Karpas-422 (cell line): ENCODE measurements at regions not wholly inside any gene's neighbourhood (a gene's known extent, or its start where the extent isn't known, plus 50 kb on each side); places are given as distances from the start of the nearest gene placed in this dataset.

Experiments used
- DNase-seq: peaks from one replicate; pipeline ENCODE4 v3.0.0-alpha.2; 2015
- H2AFZ ChIP-seq: fragments of 200-600 bp; sonication (generic); 2 replicates; pipeline ENCODE4 v1.6.1; 2014; ENCODE audit warnings: antibody characterized with exemption, low read length, mixed read lengths
- H3K27ac ChIP-seq: fragments of 200-600 bp; sonication (generic); 2 replicates; pipeline ENCODE4 v1.5.1; 2014; ENCODE audit warnings: mild to moderate bottlenecking, low read length, moderate library complexity
- H3K27me3 ChIP-seq: fragments of 200-600 bp; sonication (generic); 2 replicates; pipeline ENCODE4 v1.6.1; 2014; ENCODE audit warnings: low read length, mixed read lengths
- H3K36me3 ChIP-seq: fragments of 200-600 bp; sonication (generic); 2 replicates; pipeline ENCODE4 v1.6.1; 2014; ENCODE audit warnings: low read length, mixed read lengths; ENCODE audit not compliant: insufficient read depth
- H3K4me1 ChIP-seq: fragments of 200-600 bp; sonication (generic); 2 replicates; pipeline ENCODE4 v1.6.1; 2014; ENCODE audit warnings: mild to moderate bottlenecking, low read length, mixed read lengths
- H3K4me2 ChIP-seq: fragments of 200-600 bp; sonication (generic); 2 replicates; pipeline ENCODE4 v1.6.1; 2014; ENCODE audit warnings: low read length, low read depth, mild to moderate bottlenecking; ENCODE audit not compliant: poor library complexity, severe bottlenecking
- H3K4me3 ChIP-seq: fragments of 200-600 bp; sonication (generic); 2 replicates; pipeline ENCODE4 v1.5.1; 2014; ENCODE audit warnings: mild to moderate bottlenecking, antibody characterized with exemption, low read length, mixed read lengths
- H3K79me2 ChIP-seq: fragments of 200-600 bp; sonication (generic); 2 replicates; pipeline ENCODE4 v1.6.1; 2014; ENCODE audit warnings: mild to moderate bottlenecking, low read length, mixed read lengths
- H3K9ac ChIP-seq: fragments of 200-600 bp; sonication (generic); 2 replicates; pipeline ENCODE4 v1.6.0; 2014; ENCODE audit warnings: low read length
- H3K9me2 ChIP-seq: fragments of 200-600 bp; sonication (generic), shearing (Covaris generic); replicated peaks from 2 replicates; pipeline ENCODE4 v1.6.0; 2014; ENCODE audit warnings: mild to moderate bottlenecking, low read length, moderate library complexity; ENCODE audit not compliant: insufficient read depth
- H3K9me3 ChIP-seq: fragments of 300-700, 200-600 bp; sonication (generic); 2 replicates; pipeline ENCODE4 v1.6.1; 2014; ENCODE audit warnings: low read length, mixed read lengths
- H4K20me1 ChIP-seq: fragments of 200-600 bp; sonication (generic); 2 replicates; pipeline ENCODE4 v1.6.1; 2014; ENCODE audit warnings: mild to moderate bottlenecking, antibody characterized with exemption, low read length, low read depth; ENCODE audit not compliant: insufficient read depth

DNA sequence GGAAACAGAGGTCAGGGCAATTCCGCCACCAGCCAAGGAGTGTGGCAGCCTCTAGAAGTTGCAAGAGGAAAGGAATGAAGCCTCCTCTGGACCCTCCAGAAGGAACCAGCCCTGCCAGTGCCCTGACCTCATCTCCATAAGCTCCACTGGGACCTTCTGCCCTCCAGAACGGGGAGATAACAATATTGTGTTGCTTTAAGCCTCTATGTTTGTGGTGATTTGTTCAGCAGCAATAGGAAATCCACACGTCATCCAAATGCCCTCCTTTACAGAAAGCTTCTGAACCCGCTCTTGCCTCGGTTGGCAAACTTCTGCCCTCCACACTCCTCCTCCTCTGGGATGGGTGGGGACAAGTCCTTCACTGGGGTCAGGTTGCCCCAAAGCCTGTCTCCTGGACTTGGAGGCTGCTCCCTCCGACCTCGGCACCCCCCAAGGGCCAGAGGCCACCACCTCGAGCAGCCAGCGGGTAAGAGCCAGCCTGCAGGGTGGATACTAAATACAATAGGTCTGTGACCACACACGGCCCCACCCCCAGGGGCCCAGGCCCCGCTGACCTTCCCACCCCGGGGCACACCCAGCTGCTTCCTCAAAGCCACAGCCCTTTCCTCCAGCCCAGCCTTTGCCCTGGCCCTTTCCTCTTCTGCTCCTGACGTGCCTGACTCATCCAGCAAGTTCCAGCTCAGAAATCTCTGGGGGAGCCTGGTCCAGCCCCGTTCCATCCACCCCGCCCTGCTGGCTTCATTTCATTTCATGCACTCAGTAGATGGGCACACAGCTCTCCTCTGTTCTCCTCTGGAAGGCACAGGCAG, 58.7 kb upstream of the NCOR2 start:
- Histone ChIP-seq H3K9me2 (no peaks in the 10 kb centered on the region), H2AFZ (no peak overlapping the region), H3K4me2 (no peak overlapping the region), H3K27me3 (0 out of 2 replicates have a peak, but pooled peaks cover 6% of the 10 kb centered on the region), H3K27ac (no peak overlapping the region), H3K9me3 (no peaks in the 10 kb centered on the region), H3K9ac (no peak overlapping the region), H4K20me1 (no peaks in the 10 kb centered on the region), H3K36me3 (no peaks in the 10 kb centered on the region), H3K4me1 (no peaks in the 10 kb centered on the region), H3K79me2 (no peaks in the 10 kb centered on the region), H3K4me3 (no peak overlapping the region)
- no peak for DNase-seq

DNA sequence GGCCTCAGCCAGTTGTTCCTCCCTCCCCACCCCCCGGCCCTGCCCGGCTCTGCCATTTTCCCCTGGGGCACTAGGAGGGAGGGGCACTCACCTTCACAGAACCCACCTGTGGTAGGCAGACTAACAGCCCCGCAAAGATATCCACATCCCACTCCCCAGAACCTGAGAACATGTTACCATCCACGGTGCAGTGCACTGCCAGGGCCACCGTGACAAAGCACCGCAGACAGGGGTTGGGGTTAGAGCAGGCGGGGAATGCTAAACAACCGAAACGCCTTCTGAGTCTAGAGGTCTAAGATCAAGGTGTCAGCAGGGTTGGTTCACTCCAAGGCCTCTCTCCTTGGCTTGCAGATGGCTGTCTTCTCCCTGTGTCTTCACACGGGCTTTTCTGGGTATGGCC, 57.4 kb upstream of the NCOR2 start:
- Histone ChIP-seq H3K4me3 (no peak overlapping the region), H3K36me3 (no peaks in the 10 kb centered on the region), H4K20me1 (no peaks in the 10 kb centered on the region), H3K9me2 (no peaks in the 10 kb centered on the region), H3K27ac (no peak overlapping the region), H3K27me3 (0 out of 2 replicates have a peak, but pooled peaks cover 6% of the 10 kb centered on the region), H3K4me1 (no peaks in the 10 kb centered on the region), H3K9me3 (no peaks in the 10 kb centered on the region), H3K9ac (no peak overlapping the region), H3K79me2 (no peaks in the 10 kb centered on the region), H2AFZ (no peak overlapping the region), H3K4me2 (no peak overlapping the region)
- no peak for DNase-seq

DNA sequence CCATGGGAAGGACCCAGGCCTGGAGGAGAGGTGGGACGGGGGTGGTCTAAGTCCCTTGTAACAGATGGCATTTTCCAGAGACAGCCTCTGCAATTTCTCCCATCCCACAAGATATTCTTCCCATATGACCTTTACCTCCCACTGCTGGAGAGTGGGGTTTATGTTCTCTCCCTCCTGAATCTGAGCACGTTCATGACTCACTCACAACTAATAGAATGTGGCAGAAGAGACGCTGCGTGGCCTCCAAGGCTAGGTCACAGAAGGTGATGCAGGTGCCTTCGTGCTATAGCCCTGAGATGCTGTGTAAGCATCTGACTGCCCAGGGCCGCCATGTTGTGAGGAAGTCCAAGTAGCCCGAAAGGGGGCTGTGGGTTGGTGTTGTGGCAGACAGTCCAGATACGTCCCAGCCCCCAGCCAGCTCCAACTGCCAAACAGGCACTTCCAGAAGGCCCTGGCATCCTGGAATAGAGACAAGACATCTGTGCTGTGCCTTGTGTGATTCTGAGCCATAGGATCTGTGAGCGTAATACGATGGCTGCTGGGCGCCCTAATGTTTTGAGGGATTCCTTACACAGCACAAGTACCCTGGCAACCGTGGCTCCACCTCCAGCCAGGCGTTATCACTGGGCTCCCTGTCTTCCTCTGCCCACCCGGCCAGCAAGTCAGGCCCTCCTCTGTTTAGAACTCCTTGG, 56.1 kb upstream of the NCOR2 start:
- no peak overlapping the region for H3K4me2 ChIP-seq
- no peak overlapping the region for H2AFZ ChIP-seq
- no peaks in the 10 kb centered on the region for H3K9me2 ChIP-seq
- DNase-seq = no peak
- H3K27ac ChIP-seq = no peak overlapping the region
- no peak overlapping the region for H3K9ac ChIP-seq
- no peaks in the 10 kb centered on the region for H3K4me1 ChIP-seq
- 0 out of 2 replicates have a peak, but pooled peaks cover 6% of the 10 kb centered on the region for H3K27me3 ChIP-seq
- H3K9me3 ChIP-seq = no peaks in the 10 kb centered on the region
- H3K36me3 ChIP-seq = no peaks in the 10 kb centered on the region
- H4K20me1 ChIP-seq = no peaks in the 10 kb centered on the region
- no peaks in the 10 kb centered on the region for H3K79me2 ChIP-seq
- H3K4me3 ChIP-seq = no peak overlapping the region

DNA sequence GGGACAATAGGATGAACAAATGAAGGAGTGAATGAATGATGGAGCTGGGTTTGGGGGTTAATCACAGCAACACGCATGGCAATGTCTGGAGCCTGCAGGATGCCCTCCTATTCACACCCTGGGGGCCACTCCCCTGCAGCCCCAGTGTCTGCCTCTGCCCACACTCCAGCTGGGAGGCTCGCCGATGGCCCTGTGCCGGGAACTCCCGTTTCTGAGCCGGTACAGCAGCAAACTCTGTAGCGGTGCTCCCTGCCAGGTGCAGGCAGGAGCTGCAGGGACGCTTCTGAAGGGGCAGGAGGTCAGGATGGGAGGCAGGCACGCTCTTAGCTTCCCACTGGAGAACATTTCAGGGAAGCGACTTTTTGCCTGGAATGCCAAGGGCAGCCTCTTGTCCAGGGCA, 55.4 kb upstream of the NCOR2 start:
- Histone ChIP-seq H3K9ac (no peak overlapping the region), H3K36me3 (no peaks in the 10 kb centered on the region), H3K9me2 (no peaks in the 10 kb centered on the region), H3K9me3 (no peaks in the 10 kb centered on the region), H3K4me2 (no peak overlapping the region), H3K27me3 (0 out of 2 replicates have a peak, but pooled peaks cover 6% of the 10 kb centered on the region), H3K4me3 (no peak overlapping the region), H3K27ac (no peak overlapping the region), H3K79me2 (no peaks in the 10 kb centered on the region), H2AFZ (no peak overlapping the region), H3K4me1 (no peaks in the 10 kb centered on the region), H4K20me1 (no peaks in the 10 kb centered on the region)
- DNase-seq = no peak

DNA sequence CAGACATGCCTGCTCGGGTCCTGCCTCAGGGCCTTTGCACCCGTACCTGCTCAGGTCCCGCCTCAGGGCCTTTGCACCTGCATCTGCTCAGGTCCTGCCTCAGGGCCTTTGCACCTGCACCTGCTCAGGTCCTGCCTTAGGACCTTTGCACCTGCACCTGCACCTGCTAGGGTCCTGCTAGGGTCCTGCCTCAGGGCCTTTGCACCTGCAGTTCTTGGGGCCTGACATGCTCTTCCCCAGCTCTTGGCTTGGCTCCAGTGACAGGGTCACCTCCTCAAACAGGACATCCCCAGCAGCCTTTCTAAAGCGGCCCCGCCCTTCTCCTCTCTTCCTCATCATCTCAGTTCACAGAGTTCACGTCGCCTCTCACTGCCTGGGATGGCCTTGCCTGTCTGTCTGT, 54.9 kb upstream of the NCOR2 start:
- no peak overlapping the region for H3K4me3 ChIP-seq
- no peaks in the 10 kb centered on the region for H3K36me3 ChIP-seq
- H2AFZ ChIP-seq = no peak overlapping the region
- no peak overlapping the region for H3K9ac ChIP-seq
- H3K4me2 ChIP-seq = no peak overlapping the region
- H3K27me3 ChIP-seq = 0 out of 2 replicates have a peak, but pooled peaks cover 6% of the 10 kb centered on the region
- H3K27ac ChIP-seq = no peak overlapping the region
- no peak for DNase-seq
- H3K4me1 ChIP-seq = no peaks in the 10 kb centered on the region
- H3K9me3 ChIP-seq = no peaks in the 10 kb centered on the region
- H4K20me1 ChIP-seq = no peaks in the 10 kb centered on the region
- no peaks in the 10 kb centered on the region for H3K79me2 ChIP-seq
- H3K9me2 ChIP-seq = no peaks in the 10 kb centered on the region

DNA sequence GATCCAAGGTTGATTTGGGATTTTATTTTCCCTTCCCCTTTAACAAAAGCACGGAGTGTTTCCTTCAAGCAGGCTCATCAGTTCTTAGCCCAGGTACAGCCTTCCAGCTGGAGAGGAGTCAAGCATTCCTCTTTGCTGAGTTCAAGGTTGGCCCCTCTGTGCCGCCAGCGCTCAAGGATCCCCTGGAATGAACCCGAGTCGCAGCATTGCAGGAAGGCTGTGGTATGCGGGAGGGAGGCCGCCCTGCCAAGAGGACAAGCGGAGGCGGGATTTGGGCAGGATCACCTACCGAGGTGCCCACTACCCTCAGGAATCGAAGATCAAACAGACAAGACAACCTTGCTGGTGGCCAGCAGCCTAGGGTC, 53.9 kb upstream of the NCOR2 start:
- H3K79me2 ChIP-seq = no peaks in the 10 kb centered on the region
- H3K9ac ChIP-seq = no peak overlapping the region
- H3K27me3 ChIP-seq = 0 out of 2 replicates have a peak, but pooled peaks cover 6% of the 10 kb centered on the region
- H3K4me2 ChIP-seq = no peak overlapping the region
- H2AFZ ChIP-seq = no peak overlapping the region
- no peaks in the 10 kb centered on the region for H3K4me1 ChIP-seq
- H4K20me1 ChIP-seq = no peaks in the 10 kb centered on the region
- DNase-seq = no peak
- H3K27ac ChIP-seq = no peak overlapping the region
- no peaks in the 10 kb centered on the region for H3K36me3 ChIP-seq
- no peak overlapping the region for H3K4me3 ChIP-seq
- H3K9me2 ChIP-seq = no peaks in the 10 kb centered on the region
- H3K9me3 ChIP-seq = no peaks in the 10 kb centered on the region

DNA sequence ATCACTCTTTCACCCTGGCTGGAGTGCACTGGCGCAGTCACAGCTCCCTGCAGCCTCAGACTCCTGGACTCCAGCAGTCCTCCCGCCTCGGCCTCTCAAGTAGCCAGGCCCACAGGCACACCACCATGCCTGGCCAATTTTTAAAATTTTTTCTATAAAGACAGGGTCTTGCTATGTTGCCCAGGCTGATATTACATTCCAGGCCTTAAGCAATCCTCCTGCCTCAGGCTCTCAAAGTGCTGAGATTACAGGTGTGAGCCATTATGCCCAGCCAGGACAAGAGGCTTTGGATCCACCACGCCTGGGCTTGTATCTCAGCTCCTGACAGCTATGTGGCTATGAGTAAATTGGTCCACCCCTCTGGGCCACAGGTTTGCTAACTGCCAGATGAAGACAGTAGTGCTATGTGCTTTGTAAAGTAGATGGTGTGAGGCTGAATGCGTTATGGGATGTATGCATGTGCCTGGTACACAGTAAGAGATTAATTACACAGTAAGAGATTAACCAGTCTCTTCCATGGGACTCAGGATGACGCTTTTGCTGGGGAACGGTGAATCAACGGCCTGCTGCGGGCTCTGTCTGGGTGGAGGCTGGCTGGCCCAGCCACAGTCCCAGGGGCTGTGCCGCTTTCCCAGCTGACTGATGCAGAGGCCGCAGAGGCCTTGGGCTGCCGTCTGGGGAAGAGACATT, 53.3 kb upstream of the NCOR2 start:
- Histone ChIP-seq H3K27ac (no peak overlapping the region), H3K27me3 (0 out of 2 replicates have a peak, but pooled peaks cover 6% of the 10 kb centered on the region), H3K9me2 (no peaks in the 10 kb centered on the region), H3K9me3 (no peaks in the 10 kb centered on the region), H2AFZ (no peak overlapping the region), H3K9ac (no peak overlapping the region), H3K4me2 (no peak overlapping the region), H3K36me3 (no peaks in the 10 kb centered on the region), H3K4me3 (no peak overlapping the region), H4K20me1 (no peaks in the 10 kb centered on the region), H3K79me2 (no peaks in the 10 kb centered on the region), H3K4me1 (no peaks in the 10 kb centered on the region)
- no peak for DNase-seq

DNA sequence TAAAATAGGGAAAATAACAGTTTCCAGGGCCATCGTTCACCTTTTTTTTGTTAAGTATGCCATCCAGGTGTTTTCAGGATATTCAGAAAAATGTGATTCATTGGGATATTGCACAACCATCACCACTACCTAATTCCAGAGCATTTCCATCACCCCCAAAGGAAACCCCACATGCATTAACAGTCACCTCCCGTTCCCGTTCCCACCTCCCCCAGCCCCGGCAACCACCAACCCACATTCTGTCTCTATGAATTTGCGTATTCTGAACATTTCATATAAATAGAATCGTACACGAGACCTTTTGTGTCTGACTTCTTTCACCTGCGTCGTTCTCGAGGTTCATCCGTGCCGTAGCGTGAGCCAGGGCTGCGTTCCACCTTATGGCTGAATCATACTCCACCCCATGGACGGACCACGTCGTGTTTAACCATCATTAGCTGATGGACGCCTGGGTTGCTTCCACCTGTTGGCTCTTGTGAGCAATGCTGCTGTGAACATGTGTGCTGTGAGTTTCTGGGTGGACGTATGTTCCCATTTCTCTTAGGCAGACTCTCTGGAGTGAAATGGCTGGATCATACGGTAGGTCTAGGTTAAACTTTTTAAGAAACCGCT, 51.0 kb upstream of the NCOR2 start:
- Histone ChIP-seq H3K9me3 (no peaks in the 10 kb centered on the region), H3K36me3 (no peaks in the 10 kb centered on the region), H3K9ac (no peak overlapping the region), H3K4me1 (peaks cover 2% of the 10 kb centered on the region; the same call in 1 of the 2 replicates), H3K4me3 (no peak overlapping the region), H3K4me2 (no peak overlapping the region), H3K9me2 (no peaks in the 10 kb centered on the region), H2AFZ (no peak overlapping the region), H3K79me2 (no peaks in the 10 kb centered on the region), H3K27me3 (0 out of 2 replicates have a peak, but pooled peaks cover 3% of the 10 kb centered on the region), H3K27ac (no peak overlapping the region), H4K20me1 (no peaks in the 10 kb centered on the region)
- DNase-seq = no peak
